Endothelial cell of umbilical vein (primary cell): ENCODE measurements at regions not wholly inside any gene's neighbourhood (a gene's known extent, or its start where the extent isn't known, plus 50 kb on each side); places are given as distances from the start of the nearest gene placed in this dataset.

Experiments used
- EZH2 ChIP-seq: IDR thresholded peaks from 2 replicates; pipeline ENCODE4 v1.6.1; 2012; ENCODE audit warnings: borderline replicate concordance, low read depth, mild to moderate bottlenecking, moderate library complexity, low read length, inconsistent platforms; ENCODE audit not compliant: severe bottlenecking
- JUN ChIP-seq: IDR thresholded peaks from 2 replicates; pipeline ENCODE4 v1.6.1; 2011; ENCODE audit warnings: borderline replicate concordance, low read depth; ENCODE audit not compliant: insufficient read length, insufficient read depth
- MYC ChIP-seq: IDR thresholded peaks from one replicate; pipeline ENCODE4 v1.6.1; 2011; ENCODE audit warnings: mild to moderate bottlenecking, low read depth, low read length
- POLR2A ChIP-seq: IDR thresholded peaks from 2 replicates; pipeline ENCODE4 v1.6.1; 2012; ENCODE audit warnings: low read depth, mild to moderate bottlenecking, control low read depth, low read length
- POLR2AphosphoS5 ChIP-seq: IDR thresholded peaks from 2 replicates; pipeline ENCODE4 v1.6.1; 2012; ENCODE audit warnings: low read depth, mild to moderate bottlenecking, control low read depth, low read length, moderate library complexity; ENCODE audit not compliant: insufficient read depth
- TF ChIP-seq, protein P1 (sequence below), 2 donors: IDR thresholded peaks; 1 replicate in 1 of 2; 2 replicates in 1 of 2; pipeline ENCODE4 v1.5.1; 2011; ENCODE audit warnings: low read length in 2 of 2, mild to moderate bottlenecking in 2 of 2, moderate library complexity in 2 of 2, control low read depth in 1 of 2, inconsistent platforms in 1 of 2, low read depth in 1 of 2; ENCODE audit not compliant: insufficient read depth in 1 of 2; ENCODE audit errors: extremely low read depth in 1 of 2
- TF ChIP-seq, protein P2 (sequence below): IDR thresholded peaks from 2 replicates; pipeline ENCODE4 v1.6.1; 2011; ENCODE audit not compliant: insufficient read depth, insufficient read length

DNA sequence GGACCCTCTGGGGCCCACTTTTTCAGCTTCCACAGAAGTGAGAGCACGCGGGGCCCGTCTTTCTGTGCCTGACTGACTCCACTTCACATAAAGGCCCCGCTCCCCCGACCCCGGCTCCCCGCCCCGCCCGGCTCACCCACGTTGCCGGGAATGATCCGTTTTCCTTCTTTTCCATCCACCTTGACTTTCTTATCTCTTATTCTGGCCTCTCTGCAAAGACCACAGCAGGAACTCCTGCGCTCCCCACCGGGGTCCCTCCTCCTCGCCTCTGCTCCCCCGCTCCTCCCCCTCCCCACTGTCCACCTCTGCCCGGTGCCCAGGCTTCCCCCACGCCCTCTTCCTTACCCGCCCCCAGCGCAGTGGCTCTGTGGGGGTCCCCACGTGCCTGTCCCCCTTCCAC, 54.2 kb upstream of the CLDN24 start:
- TF ChIP-seq, protein P1, sequence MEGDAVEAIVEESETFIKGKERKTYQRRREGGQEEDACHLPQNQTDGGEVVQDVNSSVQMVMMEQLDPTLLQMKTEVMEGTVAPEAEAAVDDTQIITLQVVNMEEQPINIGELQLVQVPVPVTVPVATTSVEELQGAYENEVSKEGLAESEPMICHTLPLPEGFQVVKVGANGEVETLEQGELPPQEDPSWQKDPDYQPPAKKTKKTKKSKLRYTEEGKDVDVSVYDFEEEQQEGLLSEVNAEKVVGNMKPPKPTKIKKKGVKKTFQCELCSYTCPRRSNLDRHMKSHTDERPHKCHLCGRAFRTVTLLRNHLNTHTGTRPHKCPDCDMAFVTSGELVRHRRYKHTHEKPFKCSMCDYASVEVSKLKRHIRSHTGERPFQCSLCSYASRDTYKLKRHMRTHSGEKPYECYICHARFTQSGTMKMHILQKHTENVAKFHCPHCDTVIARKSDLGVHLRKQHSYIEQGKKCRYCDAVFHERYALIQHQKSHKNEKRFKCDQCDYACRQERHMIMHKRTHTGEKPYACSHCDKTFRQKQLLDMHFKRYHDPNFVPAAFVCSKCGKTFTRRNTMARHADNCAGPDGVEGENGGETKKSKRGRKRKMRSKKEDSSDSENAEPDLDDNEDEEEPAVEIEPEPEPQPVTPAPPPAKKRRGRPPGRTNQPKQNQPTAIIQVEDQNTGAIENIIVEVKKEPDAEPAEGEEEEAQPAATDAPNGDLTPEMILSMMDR (IDR thresholded peaks at IDR 0.05; ENCODE audit: extremely low read depth in 1 of 2, insufficient read depth in 1 of 2, low read depth in 1 of 2, low read length in 2 of 2) = no peak
- TF ChIP-seq EZH2 (no peak), MYC (no peak), POLR2A (no peak), POLR2AphosphoS5 (no peak), JUN (no peak)
- TF ChIP-seq, protein P2, sequence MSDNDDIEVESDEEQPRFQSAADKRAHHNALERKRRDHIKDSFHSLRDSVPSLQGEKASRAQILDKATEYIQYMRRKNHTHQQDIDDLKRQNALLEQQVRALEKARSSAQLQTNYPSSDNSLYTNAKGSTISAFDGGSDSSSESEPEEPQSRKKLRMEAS = no peak
